BLaER1 treated with 17β-estradiol and CSF1 and Interleukin-3, amounts not matched to agents 10 nM and 100 nM (cell line): ENCODE measurements at regions not wholly inside any gene's neighbourhood (a gene's known extent, or its start where the extent isn't known, plus 50 kb on each side); places are given as distances from the start of the nearest gene placed in this dataset.

Experiments used
- H3K27ac ChIP-seq, 11 experiments: shearing (Covaris generic); formaldehyde crosslinking; 2 replicates each; pipeline ENCODE4 v1.8.1; 2022
- H3K27me3 ChIP-seq, 11 experiments: shearing (Covaris generic); formaldehyde crosslinking; 2 replicates each; pipeline ENCODE4 v1.8.1; 2022
- H3K36me3 ChIP-seq, 11 experiments: shearing (Covaris generic); formaldehyde crosslinking; 2 replicates each; pipeline ENCODE4 v1.8.1; 2022
- H3K4me1 ChIP-seq, 10 experiments: shearing (Covaris generic); formaldehyde crosslinking; 2 replicates each; pipeline ENCODE4 v1.8.1; 2022
- H3K4me2 ChIP-seq, 11 experiments: shearing (Covaris generic); formaldehyde crosslinking; 2 replicates each; pipeline ENCODE4 v1.8.1; 2022
- H3K4me3 ChIP-seq, 10 experiments: shearing (Covaris generic); formaldehyde crosslinking; 2 replicates each; pipeline ENCODE4 v1.8.1; 2022
- H3K9ac ChIP-seq, 11 experiments: shearing (Covaris generic); formaldehyde crosslinking; 2 replicates each; pipeline ENCODE4 v1.8.1; 2022
- H3K9me3 ChIP-seq, 11 experiments: shearing (Covaris generic); formaldehyde crosslinking; replicated peaks in 1 of 11; 2 replicates each; pipeline ENCODE4 v1.8.1; 2022
- H4K20me1 ChIP-seq, 11 experiments: shearing (Covaris generic); formaldehyde crosslinking; 2 replicates each; pipeline ENCODE4 v1.8.1; 2022
- Cebpa-rat ChIP-seq, 11 experiments: shearing (Covaris generic); IDR thresholded peaks; 2 replicates each; pipeline ENCODE4 v1.8.1; 2022

DNA sequence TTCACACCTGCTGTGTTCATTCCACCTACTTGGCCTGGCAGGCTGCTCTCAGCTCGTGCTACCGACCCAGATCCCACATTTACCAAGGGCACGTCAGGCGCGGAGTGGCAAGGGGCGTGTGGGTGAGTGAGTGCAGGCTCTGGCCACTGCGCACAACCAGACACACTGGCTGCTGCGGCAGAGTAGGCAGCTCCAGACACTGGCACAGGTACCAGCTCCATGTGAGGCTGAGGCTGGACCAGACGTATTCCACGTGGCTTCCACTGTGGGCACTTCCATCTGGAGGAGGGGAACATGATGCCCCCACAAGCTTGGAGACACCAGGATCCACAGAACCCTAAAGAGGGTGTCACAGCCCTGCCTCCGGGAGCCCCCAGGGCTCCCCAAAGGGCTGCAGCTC lies 74.6 kb upstream of the ZNF804A start:
- H3K27ac ChIP-seq: no peak overlapping the region
- no peaks in the 10 kb centered on the region for H3K27me3 ChIP-seq
- no peak overlapping the region for H3K9ac ChIP-seq
- no peak overlapping the region for H3K4me2 ChIP-seq
- peaks cover 18 to 42% (median 26%) of the 10 kb centered on the region in 11 experiments for H3K9me3 ChIP-seq
- no peak for TF ChIP-seq Cebpa-rat (IDR thresholded peaks at IDR 0.05)
- H3K36me3 ChIP-seq: no peaks in the 10 kb centered on the region
- H3K4me1 ChIP-seq: no peaks in the 10 kb centered on the region
- H4K20me1 ChIP-seq: no peaks in the 10 kb centered on the region
- H3K4me3 ChIP-seq: no peak overlapping the region

DNA sequence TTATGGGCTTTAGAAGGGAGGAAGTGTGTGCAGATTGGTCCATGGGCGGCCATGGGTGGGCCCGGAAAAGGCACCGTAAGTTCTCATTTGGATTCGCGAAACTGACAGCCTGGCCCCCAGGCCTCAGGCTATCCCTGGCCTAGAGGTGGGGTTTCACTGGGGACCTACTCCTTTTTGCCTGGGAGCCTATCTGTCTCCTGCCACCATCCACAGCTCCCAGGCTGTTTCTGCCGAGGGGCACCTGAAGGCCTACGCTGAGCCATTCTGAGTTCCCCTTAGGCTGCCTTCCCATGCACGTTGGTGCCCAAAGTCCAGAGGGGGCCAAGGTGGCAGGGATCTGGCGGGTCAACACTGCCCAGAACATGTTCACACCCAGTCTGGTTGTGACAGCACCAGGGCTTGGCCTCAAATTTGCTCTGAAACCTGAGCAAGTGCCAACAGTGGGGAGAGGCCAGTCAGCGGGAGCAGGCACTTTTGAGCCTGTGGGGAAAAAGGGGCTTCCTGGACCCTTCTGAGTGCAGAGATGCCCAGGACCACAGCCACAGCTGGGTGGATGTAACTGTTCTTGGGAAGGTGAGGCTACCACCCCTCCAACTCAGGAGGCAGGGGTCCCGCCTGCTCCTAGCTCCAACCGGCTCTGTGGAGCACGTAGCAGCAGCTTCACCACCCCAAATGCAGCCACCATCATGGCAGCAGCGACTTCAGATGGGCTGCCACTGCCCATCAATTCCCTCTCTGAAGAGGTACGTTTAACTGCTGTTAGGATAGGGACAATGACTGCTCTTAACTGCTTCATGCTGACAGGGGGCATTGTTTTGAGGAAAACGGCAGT lies 73.6 kb upstream of the ZNF804A start:
- H3K36me3 ChIP-seq: no peaks in the 10 kb centered on the region
- TF ChIP-seq Cebpa-rat (IDR thresholded peaks at IDR 0.05): no peak
- no peak overlapping the region for H3K4me2 ChIP-seq
- no peaks in the 10 kb centered on the region for H3K27me3 ChIP-seq
- H3K4me1 ChIP-seq: no peaks in the 10 kb centered on the region
- H3K9me3 ChIP-seq: peaks cover 28 to 53% (median 36%) of the 10 kb centered on the region in 11 experiments
- no peak overlapping the region for H3K27ac ChIP-seq
- H3K9ac ChIP-seq: no peak overlapping the region
- H4K20me1 ChIP-seq: no peaks in the 10 kb centered on the region
- no peak overlapping the region for H3K4me3 ChIP-seq

DNA sequence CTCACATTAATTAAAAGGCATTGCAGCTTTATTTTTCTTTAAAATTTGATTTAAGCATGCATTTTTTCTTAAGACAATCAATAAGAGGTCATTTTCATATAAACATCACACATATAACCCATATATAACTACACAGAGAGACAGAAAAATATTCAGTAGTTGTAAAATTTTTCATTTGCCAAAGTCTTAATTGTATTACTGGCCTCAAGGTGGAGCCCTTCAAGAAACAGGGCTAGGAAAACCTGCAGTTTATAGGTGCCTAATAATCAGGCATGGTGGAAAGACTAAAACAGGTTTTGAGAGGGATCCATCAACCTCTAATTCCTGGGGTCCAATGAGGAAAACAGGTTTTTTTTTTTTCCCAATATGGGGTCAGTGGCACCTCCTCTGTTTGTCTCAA lies 71.3 kb upstream of the ZNF804A start:
- TF ChIP-seq Cebpa-rat (IDR thresholded peaks at IDR 0.05): no peak
- Histone ChIP-seq H3K27me3 (no peaks in the 10 kb centered on the region), H3K4me2 (no peak overlapping the region), H3K4me3 (no peak overlapping the region), H3K9ac (no peak overlapping the region), H3K9me3 (peaks cover 33 to 64% (median 45%) of the 10 kb centered on the region in 11 experiments), H3K27ac (no peak overlapping the region), H4K20me1 (no peaks in the 10 kb centered on the region), H3K36me3 (no peaks in the 10 kb centered on the region), H3K4me1 (no peaks in the 10 kb centered on the region)

DNA sequence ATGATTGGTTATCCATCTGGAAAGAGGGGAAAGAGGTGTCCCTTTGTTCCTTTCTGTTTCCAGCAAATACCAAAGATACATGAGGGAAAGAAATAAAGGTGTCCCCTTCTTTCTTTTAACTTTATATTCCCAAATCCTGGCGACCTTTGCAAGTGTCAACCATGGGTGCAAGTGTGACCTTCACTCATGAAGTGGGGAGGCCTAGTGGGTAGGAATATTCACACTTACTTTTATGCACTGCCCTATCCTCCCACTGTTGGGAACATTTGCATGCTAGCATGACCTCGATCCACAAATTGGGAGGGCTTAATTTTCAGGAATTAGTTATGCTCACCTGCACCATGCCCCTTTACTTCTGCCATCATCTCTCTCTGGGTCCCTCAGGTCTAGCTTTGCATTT lies 70.2 kb upstream of the ZNF804A start:
- Histone ChIP-seq H3K27ac (no peak overlapping the region), H3K4me1 (no peaks in the 10 kb centered on the region), H3K36me3 (no peaks in the 10 kb centered on the region), H3K9ac (no peak overlapping the region), H3K4me3 (no peak overlapping the region; a peak in 1 of 20 replicates), H3K9me3 (peaks cover 33 to 64% (median 45%) of the 10 kb centered on the region in 11 experiments), H4K20me1 (no peaks in the 10 kb centered on the region), H3K4me2 (no peak overlapping the region), H3K27me3 (no peaks in the 10 kb centered on the region)
- no peak for TF ChIP-seq Cebpa-rat (IDR thresholded peaks at IDR 0.05)

DNA sequence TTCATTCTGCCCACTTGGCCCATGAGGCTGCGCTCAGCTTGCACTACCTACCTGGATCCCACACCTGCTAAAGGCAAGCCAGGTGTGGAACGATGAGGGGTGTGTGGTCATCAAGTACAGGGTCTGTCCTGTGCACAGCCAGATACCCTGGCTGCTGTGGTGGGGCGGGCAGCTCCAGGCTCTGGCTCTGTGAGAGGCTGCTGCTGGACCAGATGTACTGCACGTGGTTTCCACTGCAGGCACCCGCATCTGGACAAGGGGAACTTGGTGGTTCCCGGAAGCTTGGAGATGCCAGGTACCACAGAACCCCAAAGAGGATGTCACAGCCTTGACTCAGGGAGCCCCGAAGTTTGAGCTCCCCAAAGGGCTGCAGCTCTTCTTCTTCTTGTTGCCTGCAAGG lies 68.1 kb upstream of the ZNF804A start:
- Histone ChIP-seq H3K4me1 (no peaks in the 10 kb centered on the region), H3K4me2 (no peak overlapping the region), H3K4me3 (no peak overlapping the region), H3K9me3 (peaks cover 33 to 55% (median 37%) of the 10 kb centered on the region in 11 experiments), H3K27ac (no peak overlapping the region), H3K36me3 (no peaks in the 10 kb centered on the region), H3K9ac (no peak overlapping the region), H4K20me1 (no peaks in the 10 kb centered on the region), H3K27me3 (no peaks in the 10 kb centered on the region)
- TF ChIP-seq Cebpa-rat (IDR thresholded peaks at IDR 0.05): no peak

DNA sequence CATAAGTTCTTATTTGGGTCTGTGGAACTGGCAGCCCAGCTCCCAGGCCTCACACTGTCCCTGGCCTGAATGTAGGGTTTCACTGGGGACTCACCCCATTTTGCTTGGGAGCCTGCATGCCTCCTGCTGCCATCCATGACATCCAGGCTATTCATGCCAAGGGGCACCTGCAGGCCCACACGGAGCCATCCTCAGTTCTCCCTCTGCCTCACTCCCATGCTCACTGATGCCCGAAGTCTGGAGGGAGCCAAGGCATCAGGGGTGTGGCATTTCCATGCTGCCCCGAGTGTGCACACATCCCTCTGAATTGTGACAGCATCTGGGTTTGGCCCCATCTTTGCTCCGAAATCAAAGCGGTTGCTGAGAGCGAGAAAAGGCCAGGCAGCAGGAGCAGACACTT lies 67.4 kb upstream of the ZNF804A start:
- Histone ChIP-seq H3K36me3 (no peaks in the 10 kb centered on the region), H3K27me3 (no peaks in the 10 kb centered on the region), H3K9me3 (peaks cover 33 to 49% (median 37%) of the 10 kb centered on the region in 11 experiments), H3K4me1 (no peaks in the 10 kb centered on the region), H3K4me2 (no peak overlapping the region), H3K27ac (no peak overlapping the region), H4K20me1 (no peaks in the 10 kb centered on the region), H3K9ac (no peak overlapping the region), H3K4me3 (no peak overlapping the region)
- no peak for TF ChIP-seq Cebpa-rat (IDR thresholded peaks at IDR 0.05)

DNA sequence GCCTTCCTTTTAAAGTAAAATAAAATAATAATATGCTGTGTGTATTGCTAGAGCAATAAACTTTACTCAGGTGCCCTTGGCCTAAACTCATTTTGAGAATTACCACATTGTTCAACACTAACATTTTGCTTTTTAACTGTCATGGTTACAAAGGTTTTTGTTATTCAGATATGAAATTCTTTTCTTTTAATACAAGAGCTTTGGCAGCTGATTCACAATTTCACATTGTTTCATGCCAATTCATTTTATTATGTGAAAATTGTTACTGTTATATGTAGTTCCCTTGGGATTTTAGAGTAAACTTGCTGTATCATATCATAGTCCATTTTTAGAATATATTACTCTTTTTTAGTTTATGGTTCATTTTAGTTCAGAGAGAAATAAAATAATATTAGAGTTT lies 65.8 kb upstream of the ZNF804A start:
- no peaks in the 10 kb centered on the region for H3K4me1 ChIP-seq
- TF ChIP-seq Cebpa-rat (IDR thresholded peaks at IDR 0.05): no peak
- H3K9ac ChIP-seq: no peak overlapping the region
- no peak overlapping the region for H3K27ac ChIP-seq
- H3K9me3 ChIP-seq: peaks cover 23 to 34% (median 29%) of the 10 kb centered on the region in 11 experiments
- H3K4me3 ChIP-seq: no peak overlapping the region
- no peak overlapping the region for H3K4me2 ChIP-seq
- H4K20me1 ChIP-seq: no peaks in the 10 kb centered on the region
- no peaks in the 10 kb centered on the region for H3K27me3 ChIP-seq
- H3K36me3 ChIP-seq: no peaks in the 10 kb centered on the region

DNA sequence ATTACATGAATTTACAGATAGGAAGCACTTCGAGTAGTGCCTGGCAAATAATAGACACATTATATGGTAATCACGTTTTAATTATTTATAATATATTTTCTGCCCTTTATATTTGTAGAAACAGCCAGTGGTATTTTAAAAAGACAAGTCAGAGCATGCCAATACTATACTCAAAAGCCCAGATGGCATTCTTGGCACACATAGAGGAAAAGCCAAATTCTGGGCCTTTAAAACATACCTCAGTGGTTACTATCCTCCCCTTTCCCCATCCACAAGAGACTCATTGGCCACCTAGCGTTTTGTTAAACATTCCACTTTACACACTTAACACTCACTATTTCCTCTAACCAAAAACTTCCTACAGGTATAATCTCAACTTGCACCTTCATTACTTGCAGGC lies 63.3 kb upstream of the ZNF804A start:
- no peak overlapping the region for H3K4me3 ChIP-seq
- H3K9me3 ChIP-seq: peaks cover 0 to 12% (median 4%) of the 10 kb centered on the region in 11 experiments; a peak in 12 of 22 replicates
- H3K27me3 ChIP-seq: no peaks in the 10 kb centered on the region
- no peak overlapping the region for H3K9ac ChIP-seq
- H4K20me1 ChIP-seq: no peaks in the 10 kb centered on the region
- H3K4me2 ChIP-seq: no peak overlapping the region
- no peak overlapping the region for H3K27ac ChIP-seq
- H3K36me3 ChIP-seq: no peaks in the 10 kb centered on the region
- no peaks in the 10 kb centered on the region for H3K4me1 ChIP-seq
- no peak for TF ChIP-seq Cebpa-rat (IDR thresholded peaks at IDR 0.05)

DNA sequence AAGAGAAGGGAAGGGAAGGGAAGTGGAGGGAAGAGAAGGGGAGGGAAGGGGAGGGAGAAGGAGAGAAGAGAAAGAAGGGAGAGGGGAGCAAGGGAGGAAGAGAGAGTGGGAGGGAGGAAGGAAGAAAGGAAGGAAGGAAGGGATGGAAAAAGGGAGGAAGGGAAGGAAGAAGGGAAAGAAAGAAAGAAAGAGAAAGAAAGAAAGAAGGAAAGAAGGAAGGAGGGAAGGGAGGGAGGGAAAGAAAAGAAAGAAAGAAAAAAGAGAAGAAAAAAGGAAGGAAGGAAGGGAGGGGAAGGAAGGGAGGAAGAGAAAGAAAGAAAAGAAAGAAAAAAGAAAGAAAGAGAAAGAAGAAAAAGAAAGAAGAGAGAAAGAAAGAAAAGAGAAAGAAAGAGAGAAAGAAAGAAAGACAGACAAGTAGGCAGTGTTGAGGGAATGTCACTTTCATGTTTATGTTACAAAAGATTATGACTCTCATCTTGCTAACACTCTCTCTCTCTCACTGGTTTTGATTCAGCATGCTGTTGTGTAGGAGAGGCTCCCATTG lies 58.0 kb upstream of the ZNF804A start:
- no peak overlapping the region for H3K9ac ChIP-seq
- H4K20me1 ChIP-seq: no peaks in the 10 kb centered on the region
- H3K4me1 ChIP-seq: no peaks in the 10 kb centered on the region
- no peaks in the 10 kb centered on the region for H3K27me3 ChIP-seq
- no peak overlapping the region for H3K4me2 ChIP-seq
- no peak overlapping the region for H3K27ac ChIP-seq
- no peak overlapping the region for H3K4me3 ChIP-seq
- H3K9me3 ChIP-seq: no peaks in the 10 kb centered on the region
- H3K36me3 ChIP-seq: no peaks in the 10 kb centered on the region
- no peak for TF ChIP-seq Cebpa-rat (IDR thresholded peaks at IDR 0.05)

DNA sequence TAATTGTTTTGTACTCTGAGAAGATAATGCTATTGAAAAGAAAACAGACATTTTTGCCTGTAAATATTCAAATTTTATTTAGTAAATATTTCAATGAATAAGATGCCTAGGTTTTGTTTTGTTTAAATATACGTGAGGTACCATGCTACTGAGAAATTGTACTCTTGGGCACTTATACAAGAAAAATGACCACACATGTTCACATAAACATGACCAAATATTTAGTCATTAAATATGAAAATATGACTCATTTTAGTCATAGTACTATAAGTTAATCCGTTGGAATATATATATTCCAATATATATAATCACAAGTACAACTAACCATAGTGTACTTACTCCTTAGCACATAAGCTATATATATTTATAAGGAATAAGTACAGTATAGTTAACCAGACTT lies 56.7 kb upstream of the ZNF804A start:
- Histone ChIP-seq H3K36me3 (no peaks in the 10 kb centered on the region), H3K27ac (no peak overlapping the region), H4K20me1 (no peaks in the 10 kb centered on the region), H3K9ac (no peak overlapping the region), H3K4me2 (no peak overlapping the region), H3K4me3 (no peak overlapping the region), H3K9me3 (no peaks in the 10 kb centered on the region), H3K27me3 (no peaks in the 10 kb centered on the region), H3K4me1 (no peaks in the 10 kb centered on the region)
- no peak for TF ChIP-seq Cebpa-rat (IDR thresholded peaks at IDR 0.05)
